NCI-H2081 treated with DMSO at 0.1 percent for 48 hours (cell line): ENCODE measurements at regions not wholly inside any gene's neighbourhood (a gene's known extent, or its start where the extent isn't known, plus 50 kb on each side); places are given as distances from the start of the nearest gene placed in this dataset.
A peak's percentile ranks its signal among the peaks of the same experiment; 100 is the strongest.

Source experiments
- DNase-seq: peaks from one replicate; lab custom pipeline; 2025; lab: John Stamatoyannopoulos, UW

GRCh38 chr11:116162086-116162885 is 610.5 kb downstream of the BUD13 start:
- DNase-seq, result peak; percentile 72

GRCh38 chr11:116148645-116149044 is 624.1 kb downstream of the BUD13 start:
- DNase-seq, result no peak

GRCh38 chr11:116148056-116148455 is 624.7 kb downstream of the BUD13 start:
- DNase-seq, result no peak

- no peak for DNase-seq
Observed at GRCh38 chr11:116145187-116145865, 627.5 kb downstream of the BUD13 start.

GRCh38 chr11:116144387-116144958 is 628.3 kb downstream of the BUD13 start:
- no peak for DNase-seq

GRCh38 chr11:116138280-116138679 is 634.1 kb upstream of the CADM1 start:
- DNase-seq, result no peak

- DNase-seq, result no peak
Observed at GRCh38 chr11:116137753-116138152, 633.5 kb upstream of the CADM1 start.

- DNase-seq, result no peak
Observed at GRCh38 chr11:116136987-116137674, 632.9 kb upstream of the CADM1 start.

- DNase-seq, result no peak
Observed at GRCh38 chr11:116135891-116136290, 631.7 kb upstream of the CADM1 start.

- DNase-seq, result no peak
Observed at GRCh38 chr11:116134450-116134849, 630.2 kb upstream of the CADM1 start.

- DNase-seq, result no peak
Observed at GRCh38 chr11:116132273-116132978, 628.2 kb upstream of the CADM1 start.

- DNase-seq, result no peak
Observed at GRCh38 chr11:116130122-116130521, 625.9 kb upstream of the CADM1 start.

- DNase-seq, result no peak
Observed at GRCh38 chr11:116129456-116129855, 625.2 kb upstream of the CADM1 start.

- no peak for DNase-seq
Observed at GRCh38 chr11:116126562-116126961, 622.3 kb upstream of the CADM1 start.

GRCh38 chr11:116124922-116125714 is 620.9 kb upstream of the CADM1 start:
- DNase-seq, result no peak

- DNase-seq, result no peak
Observed at GRCh38 chr11:116123739-116124138, 619.5 kb upstream of the CADM1 start.

GRCh38 chr11:116122697-116123472 is 618.7 kb upstream of the CADM1 start:
- DNase-seq, result no peak

- no peak for DNase-seq
Observed at GRCh38 chr11:116119158-116119557, 614.9 kb upstream of the CADM1 start.

GRCh38 chr11:116118138-116118470 is 613.9 kb upstream of the CADM1 start:
- no peak for DNase-seq

GRCh38 chr11:116117331-116118137 is 613.3 kb upstream of the CADM1 start:
- no peak for DNase-seq
